WTC11 (cell line): ENCODE measurements at regions not wholly inside any gene's neighbourhood (a gene's known extent, or its start where the extent isn't known, plus 50 kb on each side); places are given as distances from the start of the nearest gene placed in this dataset.

Experiments used
- CBFB ChIP-seq: sonication (generic); formaldehyde crosslinking; IDR thresholded peaks from 2 replicates; pipeline ENCODE4 v1.8.1; 2022; ENCODE audit warnings: mild to moderate bottlenecking, low read depth, missing genetic modification reagents
- ELF4 ChIP-seq: sonication (generic); formaldehyde crosslinking; IDR thresholded peaks from 2 replicates; pipeline ENCODE4 v1.8.1; 2022; ENCODE audit warnings: low read depth, mild to moderate bottlenecking, moderate library complexity, missing genetic modification reagents
- NFATC4 ChIP-seq: fragments of 250-450 bp; sonication (Bioruptor Pico); IDR thresholded peaks from 2 replicates; pipeline ENCODE4 v1.9.0; 2021; ENCODE audit warnings: mild to moderate bottlenecking
- SP1 ChIP-seq: sonication (generic); formaldehyde crosslinking; conservative IDR thresholded peaks from 2 replicates; pipeline ENCODE4 v1.8.1; 2022; ENCODE audit warnings: missing genetic modification reagents
- TCF7 ChIP-seq: sonication (generic); formaldehyde crosslinking; IDR thresholded peaks from 2 replicates; pipeline ENCODE4 v1.8.0; 2022; ENCODE audit warnings: mild to moderate bottlenecking, low read depth, missing genetic modification reagents, moderate library complexity
- USF2 ChIP-seq: sonication (generic); formaldehyde crosslinking; IDR thresholded peaks from 2 replicates; pipeline ENCODE4 v1.8.1; 2023; ENCODE audit warnings: mild to moderate bottlenecking, missing genetic modification reagents, moderate library complexity
- ZNF416 ChIP-seq: fragments of 250-450 bp; sonication (Bioruptor Pico); IDR thresholded peaks from 2 replicates; pipeline ENCODE4 v1.9.0; 2021; ENCODE audit warnings: mild to moderate bottlenecking, inconsistent platforms
- TF ChIP-seq, protein P1 (sequence below): fragments of 200-600 bp; IDR thresholded peaks from 2 replicates; pipeline ENCODE4 v1.8.0; 2022; ENCODE audit warnings: antibody characterized with exemption

GRCh38 chr4:156329779-156330178, 376.1 kb upstream of the CTSO start:
- TF ChIP-seq, protein P1, sequence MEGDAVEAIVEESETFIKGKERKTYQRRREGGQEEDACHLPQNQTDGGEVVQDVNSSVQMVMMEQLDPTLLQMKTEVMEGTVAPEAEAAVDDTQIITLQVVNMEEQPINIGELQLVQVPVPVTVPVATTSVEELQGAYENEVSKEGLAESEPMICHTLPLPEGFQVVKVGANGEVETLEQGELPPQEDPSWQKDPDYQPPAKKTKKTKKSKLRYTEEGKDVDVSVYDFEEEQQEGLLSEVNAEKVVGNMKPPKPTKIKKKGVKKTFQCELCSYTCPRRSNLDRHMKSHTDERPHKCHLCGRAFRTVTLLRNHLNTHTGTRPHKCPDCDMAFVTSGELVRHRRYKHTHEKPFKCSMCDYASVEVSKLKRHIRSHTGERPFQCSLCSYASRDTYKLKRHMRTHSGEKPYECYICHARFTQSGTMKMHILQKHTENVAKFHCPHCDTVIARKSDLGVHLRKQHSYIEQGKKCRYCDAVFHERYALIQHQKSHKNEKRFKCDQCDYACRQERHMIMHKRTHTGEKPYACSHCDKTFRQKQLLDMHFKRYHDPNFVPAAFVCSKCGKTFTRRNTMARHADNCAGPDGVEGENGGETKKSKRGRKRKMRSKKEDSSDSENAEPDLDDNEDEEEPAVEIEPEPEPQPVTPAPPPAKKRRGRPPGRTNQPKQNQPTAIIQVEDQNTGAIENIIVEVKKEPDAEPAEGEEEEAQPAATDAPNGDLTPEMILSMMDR: no peak
- TF ChIP-seq TCF7 (CRISPR knock-in tag): no peak
- no peak for TF ChIP-seq ELF4 (CRISPR knock-in tag)
- TF ChIP-seq NFATC4: no peak
- TF ChIP-seq CBFB: no peak
- TF ChIP-seq SP1: no peak
- no peak for TF ChIP-seq ZNF416 (CRISPR knock-in tag)
- TF ChIP-seq USF2 (CRISPR knock-in tag): no peak
